H9 (cell line): ENCODE measurements at regions not wholly inside any gene's neighbourhood (a gene's known extent, or its start where the extent isn't known, plus 50 kb on each side); places are given as distances from the start of the nearest gene placed in this dataset.

Experiments used
- DNase-seq: peaks from one replicate; pipeline ENCODE4 v3.0.0-alpha.2; 2017
- H2AFZ ChIP-seq: one replicate; pipeline ENCODE4 v1.6.1; 2013; ENCODE audit warnings: mild to moderate bottlenecking, low read length, control low read depth, moderate library complexity
- H2AK5ac ChIP-seq: 2 replicates; pipeline ENCODE4 v1.6.1; 2013; ENCODE audit warnings: low read length, control low read depth, mixed read lengths; ENCODE audit not compliant: insufficient read length
- H2BK120ac ChIP-seq: one replicate; pipeline ENCODE4 v1.6.1; 2013; ENCODE audit warnings: low read depth, mild to moderate bottlenecking, low read length, control low read depth, inconsistent platforms; ENCODE audit not compliant: poor library complexity, severe bottlenecking
- H2BK12ac ChIP-seq: 2 replicates; pipeline ENCODE4 v1.6.1; 2013; ENCODE audit warnings: low read length, control low read depth, mixed read lengths, low read depth; ENCODE audit not compliant: insufficient read length
- H2BK15ac ChIP-seq: 2 replicates; pipeline ENCODE4 v1.6.1; 2013; ENCODE audit warnings: low read depth, low read length, control low read depth
- H2BK20ac ChIP-seq: one replicate; pipeline ENCODE4 v1.6.1; 2013; ENCODE audit warnings: low read depth, mild to moderate bottlenecking, low read length, control low read depth, inconsistent platforms; ENCODE audit not compliant: poor library complexity, severe bottlenecking
- H2BK5ac ChIP-seq: 2 replicates; pipeline ENCODE4 v1.6.1; 2013; ENCODE audit warnings: low read length, control low read depth, mixed read lengths; ENCODE audit not compliant: insufficient read length
- H3K14ac ChIP-seq: 2 replicates; pipeline ENCODE4 v1.6.1; 2013; ENCODE audit warnings: low read length, control low read depth; ENCODE audit not compliant: insufficient read depth
- H3K18ac ChIP-seq: 2 replicates; pipeline ENCODE4 v1.6.1; 2013; ENCODE audit warnings: low read depth, mild to moderate bottlenecking, mixed read lengths, low read length, control low read depth; ENCODE audit not compliant: insufficient read length
- H3K23ac ChIP-seq: 2 replicates; pipeline ENCODE4 v1.6.1; 2013; ENCODE audit warnings: low read length, control low read depth, mixed read lengths, low read depth; ENCODE audit not compliant: insufficient read length
- H3K23me2 ChIP-seq: 2 replicates; pipeline ENCODE4 v1.6.1; 2013; ENCODE audit warnings: low read depth, mild to moderate bottlenecking, mixed read lengths, low read length, control low read depth; ENCODE audit not compliant: insufficient read length, poor library complexity, severe bottlenecking
- H3K27ac ChIP-seq: 2 replicates; pipeline ENCODE4 v1.5.1; 2013; ENCODE audit warnings: low read length, control low read depth, mixed read lengths, low read depth; ENCODE audit not compliant: insufficient read length
- H3K27me3 ChIP-seq: 2 replicates; pipeline ENCODE4 v1.6.1; 2013; ENCODE audit warnings: low read length, control low read depth, inconsistent platforms; ENCODE audit not compliant: insufficient read depth
- H3K4ac ChIP-seq: 2 replicates; pipeline ENCODE4 v1.6.1; 2013; ENCODE audit warnings: low read depth, mild to moderate bottlenecking, control low read depth, inconsistent platforms, low read length, moderate library complexity
- H3K4me1 ChIP-seq: 2 replicates; pipeline ENCODE4 v1.6.1; 2013; ENCODE audit warnings: low read length, control low read depth, inconsistent platforms; ENCODE audit not compliant: insufficient read depth
- H3K4me2 ChIP-seq: 2 replicates; pipeline ENCODE4 v1.6.1; 2013; ENCODE audit warnings: low read length, control low read depth, mixed read lengths; ENCODE audit not compliant: insufficient read length, insufficient read depth
- H3K56ac ChIP-seq: 2 replicates; pipeline ENCODE4 v1.6.1; 2013; ENCODE audit warnings: low read depth, mild to moderate bottlenecking, mixed read lengths, low read length, control low read depth; ENCODE audit not compliant: insufficient read length
- H3K79me1 ChIP-seq: 2 replicates; pipeline ENCODE4 v1.6.1; 2013; ENCODE audit warnings: low read depth, mild to moderate bottlenecking, moderate library complexity, low read length, control low read depth, inconsistent platforms; ENCODE audit not compliant: insufficient read depth, poor library complexity, severe bottlenecking
- H3K79me2 ChIP-seq: 2 replicates; pipeline ENCODE4 v1.6.1; 2013; ENCODE audit warnings: low read length, control low read depth, inconsistent platforms; ENCODE audit not compliant: insufficient read depth
- H3K9ac ChIP-seq: 2 replicates; pipeline ENCODE4 v1.6.1; 2013; ENCODE audit warnings: low read length, control low read depth, mixed read lengths; ENCODE audit not compliant: insufficient read length; ENCODE audit errors: extremely low read depth
- H3K9me3 ChIP-seq: one replicate; pipeline ENCODE4 v1.6.1; 2013; ENCODE audit warnings: low read depth, low read length, inconsistent platforms; ENCODE audit not compliant: control insufficient read depth
- H3T11ph ChIP-seq: one replicate; pipeline ENCODE4 v1.6.1; 2013; ENCODE audit warnings: mild to moderate bottlenecking, low read length, control low read depth, inconsistent platforms
- H4K20me1 ChIP-seq: one replicate; pipeline ENCODE4 v1.6.1; 2013; ENCODE audit not compliant: control insufficient read depth, insufficient read length, insufficient read depth
- H4K5ac ChIP-seq: 2 replicates; pipeline ENCODE4 v1.6.1; 2013; ENCODE audit warnings: low read depth, mild to moderate bottlenecking, mixed read lengths, low read length, control low read depth; ENCODE audit not compliant: insufficient read length
- H4K8ac ChIP-seq: replicated peaks from 2 replicates; pipeline ENCODE4 v1.6.1; 2013; ENCODE audit warnings: low read length, control low read depth, mixed read lengths, low read depth; ENCODE audit not compliant: insufficient read length
- H4K91ac ChIP-seq: 2 replicates; pipeline ENCODE4 v1.6.1; 2013; ENCODE audit warnings: low read depth, mild to moderate bottlenecking, moderate library complexity, mixed read lengths, low read length, control low read depth; ENCODE audit not compliant: insufficient read length
- H3K27ac Mint-ChIP-seq, 3 experiments: 2 replicates in 2 of 3; 3 replicates in 1 of 3; pipeline ENCODE4 v1.8.0; 2020 to 2021; ENCODE audit warnings: mixed read lengths in 3 of 3, mild to moderate bottlenecking in 1 of 3, moderate library complexity in 1 of 3
- H3K27me3 Mint-ChIP-seq: 2 replicates; pipeline ENCODE4 v1.8.0; 2021; ENCODE audit warnings: low read depth, mild to moderate bottlenecking, moderate library complexity, mixed read lengths
- H3K36me3 Mint-ChIP-seq, 3 experiments: 2 replicates in 2 of 3; 3 replicates in 1 of 3; pipeline ENCODE4 v1.8.0; 2020 to 2021; ENCODE audit warnings: low read depth in 3 of 3, mixed read lengths in 3 of 3; ENCODE audit not compliant: insufficient read depth in 1 of 3
- H3K4me1 Mint-ChIP-seq, 2 experiments: 2 replicates each; pipeline ENCODE4 v1.8.0; 2020; ENCODE audit warnings: mixed read lengths in 2 of 2
- H3K4me3 Mint-ChIP-seq, 2 experiments: 2 replicates in 1 of 2; 3 replicates in 1 of 2; pipeline ENCODE4 v1.8.0; 2020 to 2021; ENCODE audit warnings: mild to moderate bottlenecking in 2 of 2, mixed read lengths in 2 of 2, moderate library complexity in 1 of 2
- H3K9me3 Mint-ChIP-seq, 2 experiments: 2 replicates in 1 of 2; 3 replicates in 1 of 2; pipeline ENCODE4 v1.8.0; 2020; ENCODE audit warnings: mild to moderate bottlenecking in 2 of 2, mixed read lengths in 2 of 2, moderate library complexity in 1 of 2
- WGBS: extraction: QIAGEN DNeasy Blood & Tissue Kit; methylation state at CpG from one replicate; pipeline ENCODE4 v1.1.7; 2013; ENCODE audit warnings: missing lambda C conversion rate, low lambda C conversion rate, mixed read lengths; ENCODE audit not compliant: insufficient read length; ENCODE audit errors: extremely low coverage; 5-methylcytosine and 5-hydroxymethylcytosine counted together
- TF ChIP-seq, protein P1 (sequence below): fragments of 200-600 bp; sonication (generic); conservative IDR thresholded peaks from 3 replicates; pipeline ENCODE4 v1.8.0; 2021; ENCODE audit warnings: antibody characterized with exemption, mild to moderate bottlenecking

DNA sequence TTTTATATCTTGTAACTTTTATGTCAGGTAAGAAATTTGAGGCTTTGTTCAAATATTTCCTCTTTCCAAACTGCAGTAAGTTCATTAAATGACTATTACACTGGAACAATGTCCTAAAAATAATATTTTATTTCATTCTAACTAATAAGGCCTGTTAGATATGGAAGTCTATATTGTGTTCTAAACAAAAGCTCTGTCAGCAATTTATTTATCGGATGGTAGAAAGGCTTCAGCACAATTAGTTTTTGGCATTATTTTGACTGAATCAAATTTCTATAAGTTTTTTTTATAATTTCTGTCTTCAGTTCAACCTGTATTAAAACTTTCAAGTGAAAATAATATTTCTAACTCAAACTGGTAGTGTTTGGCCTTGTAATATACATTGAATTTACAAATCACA, 992.1 kb downstream of the EPHA3 start:
- no peaks in the 10 kb centered on the region for H3K23me2 ChIP-seq
- DNase-seq = no peak
- no peak overlapping the region for H3K4ac ChIP-seq
- H2BK12ac ChIP-seq = no peak overlapping the region
- H3K56ac ChIP-seq = no peak overlapping the region
- H2AK5ac ChIP-seq = no peak overlapping the region
- H2BK15ac ChIP-seq = no peak overlapping the region
- Mint-ChIP-seq H3K27me3 (no peaks in the 10 kb centered on the region), H3K27ac (no peak overlapping the region), H3K36me3 (0 out of 7 replicates have a peak, but pooled peaks cover 0 to 1% (median 0%) of the 10 kb centered on the region in 3 experiments), H3K4me3 (no peak overlapping the region), H3K4me1 (peaks cover 0 to 5% of the 10 kb centered on the region in 2 experiments; a peak in 1 of 4 replicates), H3K9me3 (no peaks in the 10 kb centered on the region)
- H3K4me1 ChIP-seq = no peaks in the 10 kb centered on the region
- H3K9ac ChIP-seq = no peak overlapping the region
- WGBS = no CpG with 5 or more reads among the region's 1 CpG
- no peaks in the 10 kb centered on the region for H3K79me2 ChIP-seq
- no peak overlapping the region for H3K23ac ChIP-seq
- no peak overlapping the region for H2AFZ ChIP-seq
- no peaks in the 10 kb centered on the region for H3K27me3 ChIP-seq
- no peak overlapping the region for H3K18ac ChIP-seq
- H2BK5ac ChIP-seq = no peak overlapping the region
- no peak overlapping the region for H4K5ac ChIP-seq
- H3K79me1 ChIP-seq = no peaks in the 10 kb centered on the region
- no peak overlapping the region for H3K27ac ChIP-seq
- H2BK120ac ChIP-seq = no peak overlapping the region
- TF ChIP-seq, protein P1, sequence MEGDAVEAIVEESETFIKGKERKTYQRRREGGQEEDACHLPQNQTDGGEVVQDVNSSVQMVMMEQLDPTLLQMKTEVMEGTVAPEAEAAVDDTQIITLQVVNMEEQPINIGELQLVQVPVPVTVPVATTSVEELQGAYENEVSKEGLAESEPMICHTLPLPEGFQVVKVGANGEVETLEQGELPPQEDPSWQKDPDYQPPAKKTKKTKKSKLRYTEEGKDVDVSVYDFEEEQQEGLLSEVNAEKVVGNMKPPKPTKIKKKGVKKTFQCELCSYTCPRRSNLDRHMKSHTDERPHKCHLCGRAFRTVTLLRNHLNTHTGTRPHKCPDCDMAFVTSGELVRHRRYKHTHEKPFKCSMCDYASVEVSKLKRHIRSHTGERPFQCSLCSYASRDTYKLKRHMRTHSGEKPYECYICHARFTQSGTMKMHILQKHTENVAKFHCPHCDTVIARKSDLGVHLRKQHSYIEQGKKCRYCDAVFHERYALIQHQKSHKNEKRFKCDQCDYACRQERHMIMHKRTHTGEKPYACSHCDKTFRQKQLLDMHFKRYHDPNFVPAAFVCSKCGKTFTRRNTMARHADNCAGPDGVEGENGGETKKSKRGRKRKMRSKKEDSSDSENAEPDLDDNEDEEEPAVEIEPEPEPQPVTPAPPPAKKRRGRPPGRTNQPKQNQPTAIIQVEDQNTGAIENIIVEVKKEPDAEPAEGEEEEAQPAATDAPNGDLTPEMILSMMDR = no peak
- H4K8ac ChIP-seq = no peak overlapping the region
- H3T11ph ChIP-seq = no peak overlapping the region
- H3K4me2 ChIP-seq = no peak overlapping the region
- no peak overlapping the region for H3K14ac ChIP-seq
- no peak overlapping the region for H2BK20ac ChIP-seq
- no peak overlapping the region for H4K91ac ChIP-seq
- no peaks in the 10 kb centered on the region for H3K9me3 ChIP-seq
- no peaks in the 10 kb centered on the region for H4K20me1 ChIP-seq
